Astrocyte of the spinal cord (primary cell): ENCODE measurements at regions not wholly inside any gene's neighbourhood (a gene's known extent, or its start where the extent isn't known, plus 50 kb on each side); places are given as distances from the start of the nearest gene placed in this dataset.
"Not testable (repeated sequence)": the region's sequence is repeated elsewhere in the genome, so short reads cannot be mapped to it uniquely, and the experiment has no call there.

Experiments
- DNase-seq: peaks from one replicate; pipeline ENCODE4 v3.0.0; 2011; ENCODE audit warnings: low read depth, low spot score
- H3K4me3 ChIP-seq: 2 replicates; pipeline ENCODE4 v1.5.1; 2011; ENCODE audit warnings: low read depth, mild to moderate bottlenecking, low read length, moderate library complexity
- in situ Hi-C: cut with HindIII; loops from 2 replicates; pipeline ENCODE4 v1.10.0; 2017; ENCODE audit warnings: low sequenced_read_pairs
- TF ChIP-seq, protein P1 (sequence below): IDR thresholded peaks from 2 replicates; pipeline ENCODE4 v1.5.1; 2012; ENCODE audit warnings: low read depth, mild to moderate bottlenecking, low read length, inconsistent platforms

DNA sequence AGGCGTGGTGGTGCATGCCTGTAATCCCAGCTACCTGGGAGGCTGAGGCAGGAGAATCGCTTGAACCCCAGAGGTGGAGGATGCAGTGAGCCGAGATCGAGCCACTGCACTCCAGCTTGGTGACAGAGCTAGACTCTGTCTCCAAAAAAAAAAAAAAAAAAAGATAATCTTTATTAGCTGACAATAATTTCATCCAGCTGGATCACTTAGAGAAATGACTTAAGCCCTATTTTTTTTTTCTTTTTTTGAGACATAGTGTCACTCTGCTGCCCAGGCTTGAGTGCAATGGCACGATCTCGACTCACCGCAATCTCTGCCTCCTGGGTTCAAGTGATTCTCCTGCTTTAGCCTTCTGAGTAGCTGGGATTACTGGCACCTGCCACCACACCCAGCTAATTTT is 51.6 kb upstream of the MAP4K4 start:
- DNase-seq, in situ Hi-C loops: not testable (repeated sequence)

DNA sequence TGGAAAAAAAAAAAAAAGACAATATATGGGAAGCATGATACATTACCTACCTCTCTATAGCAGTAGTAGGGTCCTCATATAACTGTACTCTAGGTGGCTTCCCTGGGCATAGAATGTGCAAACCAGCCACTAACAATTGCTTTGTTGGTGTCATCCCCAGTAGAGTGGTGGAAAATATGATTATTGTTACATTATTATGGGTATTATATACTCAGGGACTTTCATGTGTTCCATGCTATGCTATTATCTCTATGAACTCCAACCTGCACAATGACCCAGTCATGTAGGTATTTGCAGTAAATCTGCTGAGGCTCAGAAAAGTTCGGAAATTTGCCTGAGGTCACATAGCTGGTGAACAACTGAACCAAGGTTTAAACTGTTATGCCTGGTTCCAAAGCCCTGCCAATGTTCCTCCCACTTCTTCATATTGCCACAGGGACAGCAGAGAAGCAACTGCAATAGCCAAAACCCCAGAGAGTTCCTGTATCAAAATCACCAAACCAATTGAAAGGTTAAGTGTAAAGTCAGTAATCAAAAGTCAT is 52.6 kb upstream of the MAP4K4 start:
- DNase-seq: no peak
- TF ChIP-seq, protein P1, sequence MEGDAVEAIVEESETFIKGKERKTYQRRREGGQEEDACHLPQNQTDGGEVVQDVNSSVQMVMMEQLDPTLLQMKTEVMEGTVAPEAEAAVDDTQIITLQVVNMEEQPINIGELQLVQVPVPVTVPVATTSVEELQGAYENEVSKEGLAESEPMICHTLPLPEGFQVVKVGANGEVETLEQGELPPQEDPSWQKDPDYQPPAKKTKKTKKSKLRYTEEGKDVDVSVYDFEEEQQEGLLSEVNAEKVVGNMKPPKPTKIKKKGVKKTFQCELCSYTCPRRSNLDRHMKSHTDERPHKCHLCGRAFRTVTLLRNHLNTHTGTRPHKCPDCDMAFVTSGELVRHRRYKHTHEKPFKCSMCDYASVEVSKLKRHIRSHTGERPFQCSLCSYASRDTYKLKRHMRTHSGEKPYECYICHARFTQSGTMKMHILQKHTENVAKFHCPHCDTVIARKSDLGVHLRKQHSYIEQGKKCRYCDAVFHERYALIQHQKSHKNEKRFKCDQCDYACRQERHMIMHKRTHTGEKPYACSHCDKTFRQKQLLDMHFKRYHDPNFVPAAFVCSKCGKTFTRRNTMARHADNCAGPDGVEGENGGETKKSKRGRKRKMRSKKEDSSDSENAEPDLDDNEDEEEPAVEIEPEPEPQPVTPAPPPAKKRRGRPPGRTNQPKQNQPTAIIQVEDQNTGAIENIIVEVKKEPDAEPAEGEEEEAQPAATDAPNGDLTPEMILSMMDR: no peak
- no peak overlapping the region for H3K4me3 ChIP-seq
- in situ Hi-C loops: no loop called here

More for the DNA sequence above, 51.6 kb upstream of the MAP4K4 start:
- H3K4me3 ChIP-seq: not testable (repeated sequence)

DNA sequence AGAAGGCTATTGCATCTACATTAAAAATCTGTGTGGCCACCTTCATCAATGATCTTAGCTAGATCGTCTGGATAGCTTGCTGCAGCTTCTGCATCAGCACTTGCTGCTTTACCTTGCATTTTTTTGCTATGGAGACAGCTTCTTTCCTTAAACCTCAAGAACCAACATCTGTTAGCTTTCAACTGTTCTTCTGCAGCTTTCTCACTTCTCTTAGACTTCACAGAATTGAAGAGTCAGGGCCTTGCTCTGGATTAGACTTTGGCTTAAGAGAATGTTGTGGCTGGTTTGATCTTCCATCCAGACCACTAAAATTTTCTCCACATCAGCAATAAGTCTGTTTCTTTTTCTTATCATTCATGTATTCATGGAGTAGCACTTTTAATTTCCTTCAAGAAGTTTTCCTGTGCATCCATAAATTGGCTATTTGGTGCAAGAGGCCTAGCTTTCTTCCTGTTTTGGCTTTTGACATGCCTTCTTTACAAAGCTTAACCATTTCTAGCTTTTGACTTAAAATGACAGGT is 54.4 kb upstream of the MAP4K4 start:
- TF ChIP-seq, protein P1: no peak
- no peak overlapping the region for H3K4me3 ChIP-seq
- in situ Hi-C loops: no loop called here
- DNase-seq: no peak

DNA sequence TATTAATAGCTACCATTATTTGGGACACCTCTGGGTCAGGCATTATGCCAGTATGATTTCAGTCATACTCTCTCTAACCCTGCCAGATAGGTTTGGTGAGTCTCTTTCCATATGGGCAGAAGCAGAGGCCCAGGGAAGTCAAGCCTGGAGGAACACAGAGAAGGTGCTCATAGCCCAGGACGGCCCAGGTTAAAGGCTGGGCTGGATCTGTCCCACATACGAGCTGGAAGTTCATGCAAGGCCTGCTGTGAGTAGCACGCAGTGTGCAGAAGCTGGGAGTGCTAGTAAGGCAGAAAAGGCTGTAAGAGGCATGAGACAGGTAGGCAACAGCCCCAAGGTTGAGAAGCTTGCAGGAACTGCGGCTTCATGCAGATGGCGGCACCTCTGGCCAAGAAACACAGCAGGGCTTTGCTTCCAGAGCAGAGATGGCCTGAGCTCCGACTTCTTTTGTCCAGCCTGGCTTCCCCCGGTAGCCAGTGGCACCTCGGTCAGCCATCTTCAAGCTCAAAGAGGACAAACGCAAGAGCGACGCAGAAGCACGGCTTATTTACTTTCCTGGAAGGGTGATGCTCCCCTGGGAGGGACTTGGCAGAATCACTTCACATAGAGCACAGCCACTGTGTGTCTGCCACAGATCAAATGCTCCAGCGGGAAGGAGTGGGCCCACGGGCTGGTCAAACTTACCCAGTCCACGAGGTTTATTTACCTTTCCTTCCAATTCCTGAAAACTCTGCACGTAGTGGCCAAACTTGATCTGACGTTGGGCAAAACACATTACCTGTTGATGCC is 58.5 kb upstream of the MAP4K4 start:
- no peak for DNase-seq
- TF ChIP-seq, protein P1: no peak
- in situ Hi-C loops: no loop called here
- H3K4me3 ChIP-seq: no peak overlapping the region

DNA sequence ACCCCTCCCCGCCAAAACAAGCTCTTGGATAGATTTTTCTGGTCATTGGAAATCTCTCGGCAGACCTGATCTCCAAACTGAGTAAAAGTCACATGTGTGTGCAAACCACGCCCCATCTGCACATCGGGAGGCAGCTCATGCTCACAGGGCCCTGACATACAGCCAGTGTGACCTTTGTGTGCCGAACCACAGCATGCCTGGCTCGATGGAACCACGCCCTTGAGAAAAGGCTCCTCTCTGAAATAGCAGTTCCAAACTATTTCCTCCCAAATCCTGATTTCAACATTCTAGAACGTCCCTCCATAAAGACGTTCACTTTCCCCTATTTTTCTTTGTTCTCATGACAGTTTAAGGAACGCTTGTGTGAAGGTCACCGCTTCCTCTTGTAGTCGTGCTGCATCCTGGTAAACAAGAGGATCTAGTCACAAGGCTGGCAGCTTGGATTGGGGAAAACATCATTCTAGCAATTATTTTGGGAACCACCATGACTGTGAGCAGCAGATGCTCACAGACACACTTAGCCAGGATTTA is 59.3 kb upstream of the MAP4K4 start:
- no peak overlapping the region for H3K4me3 ChIP-seq
- TF ChIP-seq, protein P1: no peak
- in situ Hi-C loops: no loop called here
- no peak for DNase-seq

DNA sequence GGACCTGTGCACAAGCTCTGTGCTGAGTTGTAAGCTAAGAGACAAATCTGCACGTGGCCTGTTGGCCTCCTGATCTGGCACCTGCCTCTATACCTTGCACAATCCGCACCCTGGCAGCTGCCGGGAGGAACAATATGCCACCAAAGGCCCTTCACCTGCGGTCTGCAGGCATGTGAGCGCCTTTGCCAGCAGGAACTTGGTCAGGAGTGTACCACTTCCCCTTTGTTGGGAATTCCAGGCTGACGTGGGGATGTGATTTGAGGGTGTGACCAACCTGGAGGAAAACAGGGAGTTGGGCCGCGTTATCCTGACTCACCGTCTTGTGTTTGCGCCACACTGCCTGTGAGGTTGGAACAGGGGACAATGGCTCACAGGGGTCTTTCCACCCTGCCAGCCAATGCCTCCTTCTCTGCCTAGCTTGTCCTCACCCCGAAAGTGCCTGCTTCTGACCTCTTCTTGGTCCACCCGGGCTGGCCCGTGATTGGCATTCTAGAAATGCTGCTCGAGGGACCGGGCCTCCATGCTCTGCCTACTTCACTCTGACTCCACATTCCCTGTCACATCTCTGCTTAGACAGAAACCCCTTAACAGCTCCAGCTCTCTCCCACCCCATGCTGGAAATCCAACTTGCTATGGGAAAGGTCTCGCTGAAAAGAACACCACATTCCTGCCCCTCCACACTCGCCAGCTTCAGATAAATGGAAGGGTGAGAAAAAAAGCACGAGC is 67.1 kb upstream of the MAP4K4 start:
- in situ Hi-C loops: no loop called here
- TF ChIP-seq, protein P1: no peak
- no peak for DNase-seq

More for the DNA sequence above, 67.1 kb upstream of the MAP4K4 start:
- H3K4me3 ChIP-seq: no peak overlapping the region
